ENCODE measurements at regions not wholly inside any gene's neighbourhood (a gene's known extent, or its start where the extent isn't known, plus 50 kb on each side); places are given as distances from the start of the nearest gene placed in this dataset.

- TF ChIP-seq, protein P1, sequence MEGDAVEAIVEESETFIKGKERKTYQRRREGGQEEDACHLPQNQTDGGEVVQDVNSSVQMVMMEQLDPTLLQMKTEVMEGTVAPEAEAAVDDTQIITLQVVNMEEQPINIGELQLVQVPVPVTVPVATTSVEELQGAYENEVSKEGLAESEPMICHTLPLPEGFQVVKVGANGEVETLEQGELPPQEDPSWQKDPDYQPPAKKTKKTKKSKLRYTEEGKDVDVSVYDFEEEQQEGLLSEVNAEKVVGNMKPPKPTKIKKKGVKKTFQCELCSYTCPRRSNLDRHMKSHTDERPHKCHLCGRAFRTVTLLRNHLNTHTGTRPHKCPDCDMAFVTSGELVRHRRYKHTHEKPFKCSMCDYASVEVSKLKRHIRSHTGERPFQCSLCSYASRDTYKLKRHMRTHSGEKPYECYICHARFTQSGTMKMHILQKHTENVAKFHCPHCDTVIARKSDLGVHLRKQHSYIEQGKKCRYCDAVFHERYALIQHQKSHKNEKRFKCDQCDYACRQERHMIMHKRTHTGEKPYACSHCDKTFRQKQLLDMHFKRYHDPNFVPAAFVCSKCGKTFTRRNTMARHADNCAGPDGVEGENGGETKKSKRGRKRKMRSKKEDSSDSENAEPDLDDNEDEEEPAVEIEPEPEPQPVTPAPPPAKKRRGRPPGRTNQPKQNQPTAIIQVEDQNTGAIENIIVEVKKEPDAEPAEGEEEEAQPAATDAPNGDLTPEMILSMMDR (IDR thresholded peaks at IDR 0.05): no peak
- TF ChIP-seq EP300 (IDR thresholded peaks at IDR 0.05): no peak
Observed at GRCh38 chr15:100818927-100819326, 60.7 kb upstream of the ALDH1A3 start.
